Lung (tissue), 11 donors: ENCODE measurements at regions not wholly inside any gene's neighbourhood (a gene's known extent, or its start where the extent isn't known, plus 50 kb on each side); places are given as distances from the start of the nearest gene placed in this dataset.

ENCODE experiments used
- ATAC-seq: fragments of 200-7000 bp; cut with Tn5 transposase; one replicate; pipeline ENCODE4 v1.9.1; 2020; ENCODE audit warnings: moderate number of reproducible peaks; ENCODE audit not compliant: insufficient read depth, low FRiP score
- DNase-seq, 3 donors: peaks; one replicate each; pipeline ENCODE4 v3.0.0-alpha.2; 2013 to 2017
- H3K27ac ChIP-seq, 2 donors: one replicate each; pipeline ENCODE4 v1.5.1; 2013; ENCODE audit warnings: mild to moderate bottlenecking in 2 of 2, moderate library complexity in 2 of 2, control low read depth in 1 of 2, inconsistent platforms in 1 of 2, low read depth in 1 of 2, low read length in 1 of 2
- H3K27me3 ChIP-seq, 3 donors: one replicate each; pipeline ENCODE4 v1.5.1; 2013; ENCODE audit warnings: low read length in 2 of 3; ENCODE audit not compliant: control insufficient read depth in 3 of 3, insufficient read depth in 3 of 3
- H3K36me3 ChIP-seq, 4 donors: one replicate each; pipeline ENCODE4 v1.5.1; 2013; ENCODE audit warnings: low read length in 4 of 4, mild to moderate bottlenecking in 1 of 4, moderate library complexity in 1 of 4; ENCODE audit not compliant: control insufficient read depth in 4 of 4, insufficient read depth in 4 of 4
- H3K4me1 ChIP-seq, 5 donors: one replicate each; pipeline ENCODE4 v1.5.1; 2013; ENCODE audit warnings: low read length in 5 of 5, mild to moderate bottlenecking in 2 of 5, moderate library complexity in 1 of 5; ENCODE audit not compliant: control insufficient read depth in 5 of 5, insufficient read depth in 5 of 5
- H3K4me3 ChIP-seq: one replicate; pipeline ENCODE4 v1.5.1; 2013; ENCODE audit warnings: mild to moderate bottlenecking, control low read depth, moderate library complexity
- H3K9ac ChIP-seq, 2 donors: one replicate each; pipeline ENCODE4 v1.5.1; 2013; ENCODE audit warnings: low read length in 2 of 2, control low read depth in 1 of 2; ENCODE audit not compliant: insufficient read depth in 1 of 2
- H3K9me3 ChIP-seq, 4 donors: one replicate each; pipeline ENCODE4 v1.5.1; 2013; ENCODE audit warnings: low read length in 3 of 4, mild to moderate bottlenecking in 1 of 4, moderate library complexity in 1 of 4; ENCODE audit not compliant: control insufficient read depth in 4 of 4, insufficient read depth in 3 of 4
- CTCF ChIP-seq: IDR thresholded peaks from 2 replicates; pipeline ENCODE4 v1.5.1; 2012; ENCODE audit warnings: mild to moderate bottlenecking; ENCODE audit errors: control extremely low read depth, extremely low read depth
- WGBS, 2 donors: extraction: QIAGEN DNeasy Blood & Tissue Kit; methylation state at CpG; one replicate each; pipeline ENCODE4 v1.1.7; 2013; 5-methylcytosine and 5-hydroxymethylcytosine counted together
- donor health status: control.
- donor health status: control.
- donor health status: Bipolar disorder and iron deficiency.
- donor health status: healthy.
- donor health status: DM: yes; HTN: yes; CAD: no.

GRCh38 chr15:70556779-70557178 lies 206.6 kb downstream of the UACA start:
- H3K4me3 ChIP-seq: no peak overlapping the region
- DNase-seq (no peak), ATAC-seq (no peak)
- no peaks in the 10 kb centered on the region for H3K9me3 ChIP-seq
- H3K27me3 ChIP-seq: peaks cover 0 to 4% (median 0%) of the 10 kb centered on the region in 3 donors
- H3K9ac ChIP-seq: no peak overlapping the region
- TF ChIP-seq CTCF: no peak
- H3K4me1 ChIP-seq: peaks cover 0 to 23% (median 11%) of the 10 kb centered on the region in 5 donors
- WGBS, 2 donors: 61 to 80% methylated on average over 7 of the region's 7 CpGs
- H3K36me3 ChIP-seq: no peaks in the 10 kb centered on the region
- no peak overlapping the region for H3K27ac ChIP-seq

DNA sequence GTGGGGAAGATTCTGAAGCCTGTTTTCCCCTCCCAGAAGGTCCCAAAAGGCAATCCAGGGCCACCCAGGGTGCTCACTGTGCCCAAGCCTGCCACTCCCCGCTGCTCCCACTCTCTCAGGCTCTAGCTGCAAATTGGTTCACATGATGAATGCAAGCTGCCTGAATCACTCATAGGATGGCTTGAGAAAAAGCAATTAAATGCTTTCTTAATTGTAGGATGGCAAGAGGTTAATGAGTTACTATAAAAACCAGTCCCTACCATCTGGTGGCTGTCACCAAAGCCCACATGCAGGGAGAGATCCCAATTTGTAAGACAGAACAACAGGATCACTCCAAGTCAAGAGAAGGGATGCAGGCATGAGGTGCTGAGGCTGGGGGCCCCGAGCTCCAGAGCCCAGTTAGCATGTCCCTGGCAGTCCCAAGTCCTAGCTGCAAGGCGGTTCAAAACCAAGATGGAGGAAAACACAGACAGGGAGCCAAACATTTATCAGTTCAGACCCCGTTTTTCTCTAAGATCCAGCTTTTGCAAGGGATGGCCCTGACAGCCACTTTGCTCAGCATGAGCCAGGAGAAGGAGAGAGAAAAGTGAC lies 207.1 kb downstream of the UACA start:
- TF ChIP-seq CTCF: no peak
- no peaks in the 10 kb centered on the region for H3K9me3 ChIP-seq
- no peak for DNase-seq
- no peak overlapping the region for H3K9ac ChIP-seq
- H3K4me3 ChIP-seq: no peak overlapping the region
- no peaks in the 10 kb centered on the region for H3K36me3 ChIP-seq
- H3K4me1 ChIP-seq: peaks cover 0 to 23% (median 11%) of the 10 kb centered on the region in 5 donors
- WGBS, 2 donors: 88 to 94% methylated on average over 4 of the region's 4 CpGs
- peaks cover 0 to 4% (median 0%) of the 10 kb centered on the region in 3 donors for H3K27me3 ChIP-seq
- no peak for ATAC-seq
- no peak overlapping the region for H3K27ac ChIP-seq

DNA sequence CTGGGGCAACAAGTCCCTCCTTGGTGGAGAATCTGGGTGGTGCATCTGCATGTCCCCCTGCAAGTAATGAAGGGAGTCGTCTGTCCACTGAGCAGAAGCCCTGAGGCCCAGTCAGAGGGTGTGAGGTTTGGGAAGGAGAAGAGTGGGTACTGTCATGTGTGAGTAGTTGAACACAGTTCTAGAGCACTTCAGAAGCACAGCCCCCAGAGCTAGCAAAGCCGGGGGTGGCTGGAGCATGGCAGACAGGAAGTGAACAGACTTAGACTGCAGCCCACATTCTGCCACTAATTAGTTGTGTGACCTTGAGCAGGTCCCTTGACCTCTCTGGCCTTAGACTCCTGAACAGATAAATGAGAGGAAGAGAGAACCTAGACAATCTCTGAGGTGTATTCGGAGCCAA lies 207.6 kb downstream of the UACA start:
- no peak overlapping the region for H3K9ac ChIP-seq
- ATAC-seq: no peak
- peaks cover 0 to 23% (median 11%) of the 10 kb centered on the region in 5 donors for H3K4me1 ChIP-seq
- 76 to 78% methylated on average over 3 of the region's 3 CpGs for WGBS, 2 donors
- H3K36me3 ChIP-seq: no peaks in the 10 kb centered on the region
- no peak for DNase-seq
- H3K9me3 ChIP-seq: no peaks in the 10 kb centered on the region
- no peak overlapping the region for H3K4me3 ChIP-seq
- no peak for TF ChIP-seq CTCF
- H3K27me3 ChIP-seq: peaks cover 0 to 4% (median 0%) of the 10 kb centered on the region in 3 donors
- H3K27ac ChIP-seq: no peak overlapping the region

DNA sequence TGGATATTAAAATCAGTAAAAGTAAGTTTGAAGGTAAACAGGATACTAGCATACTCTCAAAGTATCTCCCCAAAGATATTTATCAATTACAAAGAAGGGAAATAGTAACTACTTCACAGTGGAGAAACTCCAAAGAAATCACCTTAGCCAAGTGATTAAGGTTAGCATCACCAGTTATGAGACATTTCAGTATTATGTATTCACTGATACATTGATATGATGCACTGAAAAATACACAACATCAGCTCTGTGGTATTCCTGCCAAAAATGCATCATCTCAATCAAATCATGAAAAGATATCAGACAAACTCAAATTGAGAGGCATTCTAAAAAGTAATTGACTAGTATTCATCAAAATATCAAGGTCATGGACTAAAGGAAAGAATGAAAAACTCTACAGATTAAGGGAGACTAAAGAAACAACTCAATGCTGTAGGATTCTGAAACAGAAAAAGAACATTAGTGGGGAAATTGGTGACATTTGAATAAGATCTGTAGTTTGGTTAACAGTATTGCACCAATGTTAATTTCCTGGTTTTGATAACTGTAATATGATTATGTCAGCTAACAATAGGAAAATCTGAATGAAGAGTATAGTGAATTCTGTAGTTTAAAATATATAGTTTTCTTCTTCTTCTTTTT lies 215.4 kb downstream of the UACA start:
- no peak overlapping the region for H3K27ac ChIP-seq
- H3K9me3 ChIP-seq: no peaks in the 10 kb centered on the region
- DNase-seq: no peak
- no peak for ATAC-seq
- no peaks in the 10 kb centered on the region for H3K36me3 ChIP-seq
- no peak for TF ChIP-seq CTCF
- H3K4me3 ChIP-seq: no peak overlapping the region
- H3K9ac ChIP-seq: no peak overlapping the region
- no peaks in the 10 kb centered on the region for H3K4me1 ChIP-seq
- H3K27me3 ChIP-seq: no peaks in the 10 kb centered on the region
